Activated T-cell treated with anti-CD3 and anti-CD28 coated beads for 48 hours (primary cell): ENCODE measurements at regions not wholly inside any gene's neighbourhood (a gene's known extent, or its start where the extent isn't known, plus 50 kb on each side); places are given as distances from the start of the nearest gene placed in this dataset.
"Not testable (repeated sequence)": the region's sequence is repeated elsewhere in the genome, so short reads cannot be mapped to it uniquely, and the experiment has no call there.

Experiments
- DNase-seq: peaks from one replicate; pipeline ENCODE4 v3.0.0-alpha.2; 2020; ENCODE audit warnings: low read depth

- DNase-seq = no peak
Measured at GRCh38 chr11:130979386-130979972, 63.2 kb upstream of the SNX19 start.

- no peak for DNase-seq
Measured at GRCh38 chr11:130980071-130980862, 64.0 kb upstream of the SNX19 start.

GRCh38 chr11:130984241-130984640 lies 68.0 kb upstream of the SNX19 start:
- DNase-seq = not testable (repeated sequence)

GRCh38 chr11:130992788-130993187 lies 76.5 kb upstream of the SNX19 start:
- no peak for DNase-seq

GRCh38 chr11:130994043-130994442 lies 77.8 kb upstream of the SNX19 start:
- DNase-seq = no peak

GRCh38 chr11:130995266-130995665 lies 79.0 kb upstream of the SNX19 start:
- DNase-seq = no peak

- no peak for DNase-seq
Measured at GRCh38 chr11:130997278-130997677, 81.0 kb upstream of the SNX19 start.

GRCh38 chr11:130999086-130999485 lies 82.8 kb upstream of the SNX19 start:
- DNase-seq = no peak

- DNase-seq = no peak
Measured at GRCh38 chr11:130999992-131000770, 83.9 kb upstream of the SNX19 start.

- DNase-seq = no peak
Measured at GRCh38 chr11:131002145-131002544, 85.9 kb upstream of the SNX19 start.

- no peak for DNase-seq
Measured at GRCh38 chr11:131005829-131006228, 89.5 kb upstream of the SNX19 start.

- no peak for DNase-seq
Measured at GRCh38 chr11:131025020-131025419, 108.7 kb upstream of the SNX19 start.

- DNase-seq = no peak
Measured at GRCh38 chr11:131025421-131026125, 109.3 kb upstream of the SNX19 start.

GRCh38 chr11:131027491-131027890 lies 111.2 kb upstream of the SNX19 start:
- no peak for DNase-seq

GRCh38 chr11:131033151-131033651 lies 116.9 kb upstream of the SNX19 start:
- no peak for DNase-seq

- no peak for DNase-seq
Measured at GRCh38 chr11:131036514-131036913, 120.2 kb upstream of the SNX19 start.

- DNase-seq = no peak
Measured at GRCh38 chr11:131037873-131038272, 121.6 kb upstream of the SNX19 start.

GRCh38 chr11:131038597-131038996 lies 122.3 kb upstream of the SNX19 start:
- DNase-seq = no peak

- no peak for DNase-seq
Measured at GRCh38 chr11:131041331-131042040, 125.2 kb upstream of the SNX19 start.

GRCh38 chr11:131042041-131042390 lies 125.7 kb upstream of the SNX19 start:
- no peak for DNase-seq

- DNase-seq = no peak
Measured at GRCh38 chr11:131043251-131043650, 127.0 kb upstream of the SNX19 start.

- no peak for DNase-seq
Measured at GRCh38 chr11:131044851-131045250, 128.6 kb upstream of the SNX19 start.
